ENCODE measurements at regions not wholly inside any gene's neighbourhood (a gene's known extent, or its start where the extent isn't known, plus 50 kb on each side); places are given as distances from the start of the nearest gene placed in this dataset.

DNA sequence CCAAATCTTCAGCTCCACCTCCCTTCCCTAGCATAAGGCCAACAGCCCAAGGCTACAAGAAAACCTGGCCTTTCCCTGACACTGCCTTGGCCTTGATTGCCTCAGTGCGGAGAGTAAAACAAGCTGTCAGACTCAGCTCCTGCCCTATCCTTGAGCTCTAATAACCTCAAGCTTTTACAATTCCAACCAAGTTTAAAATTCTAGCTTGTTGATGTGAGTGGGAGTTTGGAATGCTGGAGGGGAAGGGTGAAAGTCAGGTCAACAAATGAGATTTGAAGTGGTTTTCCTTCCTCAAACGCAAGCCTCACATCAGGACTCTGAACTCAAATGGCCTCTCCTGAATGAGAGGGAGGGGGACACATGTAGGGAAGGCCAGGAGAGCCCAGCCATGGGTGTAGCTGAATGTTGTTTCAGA, 197.0 kb upstream of the VLDLR start:
- TF ChIP-seq CREB1 (IDR thresholded peaks at IDR 0.05; ENCODE audit: low read depth) = no peak
- TF ChIP-seq EGR1 (IDR thresholded peaks at IDR 0.05) = no peak

DNA sequence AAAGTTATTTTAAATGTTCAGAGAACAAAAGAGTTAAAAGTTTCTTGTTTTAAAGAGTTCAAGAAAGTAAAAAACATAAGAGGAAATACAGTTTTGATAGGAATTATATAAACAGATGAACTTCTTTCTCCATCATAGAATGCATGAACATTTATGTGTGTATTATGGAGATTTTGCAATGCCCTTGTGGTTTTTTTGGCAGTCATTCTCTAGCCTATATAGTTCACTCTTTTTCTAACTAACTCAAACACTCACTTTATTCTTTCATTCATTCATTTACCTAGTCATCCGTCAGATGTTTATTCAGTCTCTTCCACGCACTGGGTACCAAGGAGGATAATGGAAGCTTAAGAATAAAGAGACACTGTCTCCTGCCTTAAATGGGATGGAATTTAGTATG, 195.9 kb upstream of the VLDLR start:
- TF ChIP-seq, protein P1, sequence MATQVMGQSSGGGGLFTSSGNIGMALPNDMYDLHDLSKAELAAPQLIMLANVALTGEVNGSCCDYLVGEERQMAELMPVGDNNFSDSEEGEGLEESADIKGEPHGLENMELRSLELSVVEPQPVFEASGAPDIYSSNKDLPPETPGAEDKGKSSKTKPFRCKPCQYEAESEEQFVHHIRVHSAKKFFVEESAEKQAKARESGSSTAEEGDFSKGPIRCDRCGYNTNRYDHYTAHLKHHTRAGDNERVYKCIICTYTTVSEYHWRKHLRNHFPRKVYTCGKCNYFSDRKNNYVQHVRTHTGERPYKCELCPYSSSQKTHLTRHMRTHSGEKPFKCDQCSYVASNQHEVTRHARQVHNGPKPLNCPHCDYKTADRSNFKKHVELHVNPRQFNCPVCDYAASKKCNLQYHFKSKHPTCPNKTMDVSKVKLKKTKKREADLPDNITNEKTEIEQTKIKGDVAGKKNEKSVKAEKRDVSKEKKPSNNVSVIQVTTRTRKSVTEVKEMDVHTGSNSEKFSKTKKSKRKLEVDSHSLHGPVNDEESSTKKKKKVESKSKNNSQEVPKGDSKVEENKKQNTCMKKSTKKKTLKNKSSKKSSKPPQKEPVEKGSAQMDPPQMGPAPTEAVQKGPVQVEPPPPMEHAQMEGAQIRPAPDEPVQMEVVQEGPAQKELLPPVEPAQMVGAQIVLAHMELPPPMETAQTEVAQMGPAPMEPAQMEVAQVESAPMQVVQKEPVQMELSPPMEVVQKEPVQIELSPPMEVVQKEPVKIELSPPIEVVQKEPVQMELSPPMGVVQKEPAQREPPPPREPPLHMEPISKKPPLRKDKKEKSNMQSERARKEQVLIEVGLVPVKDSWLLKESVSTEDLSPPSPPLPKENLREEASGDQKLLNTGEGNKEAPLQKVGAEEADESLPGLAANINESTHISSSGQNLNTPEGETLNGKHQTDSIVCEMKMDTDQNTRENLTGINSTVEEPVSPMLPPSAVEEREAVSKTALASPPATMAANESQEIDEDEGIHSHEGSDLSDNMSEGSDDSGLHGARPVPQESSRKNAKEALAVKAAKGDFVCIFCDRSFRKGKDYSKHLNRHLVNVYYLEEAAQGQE (IDR thresholded peaks at IDR 0.05; ENCODE audit: low read depth) = no peak
- no peak for TF ChIP-seq NFIC (IDR thresholded peaks at IDR 0.05)
- no peak for TF ChIP-seq TAF1 (IDR thresholded peaks at IDR 0.05; ENCODE audit: low read depth)
- TF ChIP-seq, protein P2, sequence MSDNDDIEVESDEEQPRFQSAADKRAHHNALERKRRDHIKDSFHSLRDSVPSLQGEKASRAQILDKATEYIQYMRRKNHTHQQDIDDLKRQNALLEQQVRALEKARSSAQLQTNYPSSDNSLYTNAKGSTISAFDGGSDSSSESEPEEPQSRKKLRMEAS (IDR thresholded peaks at IDR 0.05) = no peak
- TF ChIP-seq EP300 (IDR thresholded peaks at IDR 0.05; ENCODE audit: borderline replicate concordance) = no peak
- TF ChIP-seq, protein P3, sequence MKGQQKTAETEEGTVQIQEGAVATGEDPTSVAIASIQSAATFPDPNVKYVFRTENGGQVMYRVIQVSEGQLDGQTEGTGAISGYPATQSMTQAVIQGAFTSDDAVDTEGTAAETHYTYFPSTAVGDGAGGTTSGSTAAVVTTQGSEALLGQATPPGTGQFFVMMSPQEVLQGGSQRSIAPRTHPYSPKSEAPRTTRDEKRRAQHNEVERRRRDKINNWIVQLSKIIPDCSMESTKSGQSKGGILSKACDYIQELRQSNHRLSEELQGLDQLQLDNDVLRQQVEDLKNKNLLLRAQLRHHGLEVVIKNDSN (IDR thresholded peaks at IDR 0.05) = no peak

DNA sequence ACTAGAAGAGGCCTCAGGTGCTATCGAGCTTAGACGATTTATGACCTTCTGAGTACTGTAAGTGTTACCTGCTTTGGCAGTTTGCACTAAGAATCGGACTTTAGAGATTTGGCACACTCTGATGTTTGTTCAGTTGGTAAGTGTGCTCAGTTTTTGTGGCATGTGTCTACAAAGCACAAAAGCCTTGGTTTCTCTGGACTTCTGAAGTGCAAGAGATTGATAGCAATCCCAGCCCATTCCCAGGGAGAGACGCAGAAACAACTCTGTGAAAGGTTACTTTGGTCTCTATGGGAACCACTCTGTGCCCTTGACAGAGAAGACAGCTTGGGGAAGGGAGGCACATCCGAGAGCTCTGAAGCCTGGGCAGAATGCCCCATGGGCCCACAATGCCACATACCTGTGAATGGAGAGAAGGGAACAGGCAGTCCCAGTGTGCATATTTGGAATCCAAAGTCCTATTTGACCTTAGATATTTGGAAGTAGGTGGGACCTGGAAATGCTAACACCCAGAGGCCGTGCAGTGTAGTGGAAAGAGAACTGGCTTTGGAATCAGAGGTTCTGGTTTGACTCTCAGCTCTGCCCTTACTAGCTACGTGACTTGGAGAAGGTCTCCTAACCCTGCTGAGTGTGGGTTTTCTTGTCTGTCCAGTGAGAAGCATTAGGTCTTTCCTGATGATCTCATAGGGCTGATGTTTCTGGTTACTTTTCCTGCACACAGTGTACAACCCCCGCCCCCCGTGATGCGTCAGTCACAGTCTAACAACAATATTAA, 194.3 kb upstream of the VLDLR start:
- TF ChIP-seq FOXM1 (IDR thresholded peaks at IDR 0.05; ENCODE audit: borderline replicate concordance, low read depth) = no peak
- TF ChIP-seq TCF12 (IDR thresholded peaks at IDR 0.05; ENCODE audit: low read depth) = no peak
- TF ChIP-seq EP300 (IDR thresholded peaks at IDR 0.05; ENCODE audit: borderline replicate concordance) = no peak
- TF ChIP-seq CREB1 (IDR thresholded peaks at IDR 0.05; ENCODE audit: low read depth) = no peak
- no peak for TF ChIP-seq EGR1 (IDR thresholded peaks at IDR 0.05)
- TF ChIP-seq, protein P1 (IDR thresholded peaks at IDR 0.05; ENCODE audit: low read depth) = no peak
- TF ChIP-seq CEBPB (IDR thresholded peaks at IDR 0.05) = no peak
- TF ChIP-seq, protein P3 (IDR thresholded peaks at IDR 0.05) = no peak
- TF ChIP-seq NFIC (IDR thresholded peaks at IDR 0.05) = no peak
- TF ChIP-seq TEAD4 (IDR thresholded peaks at IDR 0.05) = no peak
- TF ChIP-seq, protein P2 (IDR thresholded peaks at IDR 0.05) = no peak
- TF ChIP-seq RAD21 (IDR thresholded peaks at IDR 0.05; ENCODE audit: low read depth) = no peak
- TF ChIP-seq ZBTB7A (IDR thresholded peaks at IDR 0.05; ENCODE audit: low read depth) = no peak
- no peak for TF ChIP-seq YY1 (IDR thresholded peaks at IDR 0.05; ENCODE audit: low read depth)
- TF ChIP-seq TAF1 (IDR thresholded peaks at IDR 0.05; ENCODE audit: low read depth) = no peak

DNA sequence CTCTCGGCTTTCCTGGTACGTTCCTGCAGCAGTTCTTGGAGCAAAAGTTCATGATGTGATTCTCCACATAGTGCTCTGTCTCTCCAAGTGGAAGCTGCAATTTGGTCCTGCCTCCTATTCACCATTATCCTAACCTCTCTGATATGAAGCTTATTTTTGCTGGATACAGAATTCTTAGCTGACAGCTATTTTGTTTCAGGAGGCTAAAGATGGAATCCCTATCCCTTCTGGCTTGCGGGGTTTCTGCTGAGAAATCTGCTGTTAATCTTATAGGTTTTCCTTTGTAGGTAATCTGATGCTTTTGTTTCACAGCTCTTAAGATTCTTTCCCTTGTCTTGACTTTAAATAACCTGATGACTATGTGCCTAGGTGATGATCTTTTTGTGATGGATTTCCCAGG, 181.6 kb upstream of the VLDLR start:
- TF ChIP-seq CEBPB (IDR thresholded peaks at IDR 0.05) (no peak), FOXM1 (IDR thresholded peaks at IDR 0.05; ENCODE audit: borderline replicate concordance, low read depth) (no peak), NFIC (IDR thresholded peaks at IDR 0.05) (no peak), TEAD4 (IDR thresholded peaks at IDR 0.05) (no peak), EGR1 (IDR thresholded peaks at IDR 0.05) (no peak), TAF1 (IDR thresholded peaks at IDR 0.05; ENCODE audit: low read depth) (no peak), YY1 (IDR thresholded peaks at IDR 0.05; ENCODE audit: low read depth) (no peak), CREB1 (IDR thresholded peaks at IDR 0.05; ENCODE audit: low read depth) (no peak), TCF12 (IDR thresholded peaks at IDR 0.05; ENCODE audit: low read depth) (no peak), RAD21 (IDR thresholded peaks at IDR 0.05; ENCODE audit: low read depth) (no peak)
- TF ChIP-seq, protein P3 (IDR thresholded peaks at IDR 0.05) = no peak

DNA sequence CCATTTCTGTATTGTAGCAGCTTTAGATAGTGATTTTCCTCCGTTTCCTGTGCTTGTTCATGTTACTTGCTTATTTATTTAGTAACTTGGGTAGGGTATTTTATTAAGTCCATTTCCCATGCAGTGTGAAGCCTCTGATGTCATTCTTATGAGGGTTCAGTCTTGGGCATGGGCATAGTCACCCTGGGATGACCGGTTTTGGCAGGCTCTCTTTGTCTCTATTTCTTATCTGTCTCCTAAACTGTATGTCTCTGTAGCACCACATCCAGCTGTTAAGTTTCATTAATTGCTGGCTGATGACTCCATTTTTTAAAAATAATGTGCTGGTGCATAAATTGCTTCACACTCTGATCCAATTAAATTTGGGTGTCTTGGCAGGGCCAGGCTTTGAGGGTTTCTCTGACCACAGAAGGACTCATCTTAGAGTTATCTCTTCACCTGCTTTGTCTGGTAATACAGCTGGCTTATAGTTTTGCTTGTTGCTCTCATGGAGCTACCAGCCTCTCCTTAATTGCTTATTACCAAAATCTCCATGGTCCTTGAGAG, 173.3 kb upstream of the VLDLR start:
- TF ChIP-seq, protein P1 (IDR thresholded peaks at IDR 0.05; ENCODE audit: low read depth) = no peak
- TF ChIP-seq, protein P3 (IDR thresholded peaks at IDR 0.05) = no peak
- TF ChIP-seq RAD21 (IDR thresholded peaks at IDR 0.05; ENCODE audit: low read depth) (no peak), TEAD4 (IDR thresholded peaks at IDR 0.05) (no peak), EP300 (IDR thresholded peaks at IDR 0.05; ENCODE audit: borderline replicate concordance) (no peak), EGR1 (IDR thresholded peaks at IDR 0.05) (no peak), TAF1 (IDR thresholded peaks at IDR 0.05; ENCODE audit: low read depth) (no peak), NFIC (IDR thresholded peaks at IDR 0.05) (no peak), ZBTB7A (IDR thresholded peaks at IDR 0.05; ENCODE audit: low read depth) (no peak), CREB1 (IDR thresholded peaks at IDR 0.05; ENCODE audit: low read depth) (no peak), FOXM1 (IDR thresholded peaks at IDR 0.05; ENCODE audit: borderline replicate concordance, low read depth) (no peak), CEBPB (IDR thresholded peaks at IDR 0.05) (no peak), TCF12 (IDR thresholded peaks at IDR 0.05; ENCODE audit: low read depth) (no peak), YY1 (IDR thresholded peaks at IDR 0.05; ENCODE audit: low read depth) (no peak)
- TF ChIP-seq, protein P2 (IDR thresholded peaks at IDR 0.05) = no peak
